H1 (cell line): ENCODE measurements at regions not wholly inside any gene's neighbourhood (a gene's known extent, or its start where the extent isn't known, plus 50 kb on each side); places are given as distances from the start of the nearest gene placed in this dataset.

Experiments
- CBX5 ChIP-seq: fragments of 300-800, 300-1000 bp; sonication (generic); IDR thresholded peaks from 2 replicates; pipeline ENCODE4 v1.7.1; 2016; ENCODE audit warnings: antibody characterized with exemption, low read length, low read depth
- POLR2AphosphoS5 ChIP-seq: IDR thresholded peaks from 2 replicates; pipeline ENCODE4 v1.6.1; 2011; ENCODE audit warnings: low read depth, low read length

DNA sequence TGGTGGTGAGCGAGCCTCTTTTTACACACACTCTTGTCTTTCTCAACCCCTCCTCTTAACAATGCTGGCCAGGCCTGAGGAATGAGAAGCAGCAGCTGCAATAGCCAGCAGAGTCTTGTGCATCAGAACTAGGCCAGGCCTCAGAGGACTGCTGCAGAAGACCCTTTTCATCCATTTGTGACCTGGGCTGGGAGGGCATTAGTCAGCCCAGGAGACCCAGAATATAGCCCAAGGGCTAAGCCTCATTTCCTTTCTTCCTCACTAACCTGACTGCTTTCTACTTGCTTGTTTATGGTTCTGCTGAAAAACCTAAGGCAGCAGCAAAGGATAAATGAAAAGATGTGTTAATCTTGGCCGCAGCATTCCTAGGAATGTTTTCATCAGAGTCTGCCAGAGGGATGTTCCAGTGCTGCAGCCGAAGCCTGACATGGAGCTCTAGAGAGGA is 254.7 kb upstream of the AR start:
- TF ChIP-seq POLR2AphosphoS5 (no peak), CBX5 (no peak)
